ENCODE measurements at regions not wholly inside any gene's neighbourhood (a gene's known extent, or its start where the extent isn't known, plus 50 kb on each side); places are given as distances from the start of the nearest gene placed in this dataset.

- no peak for DNase-seq (ENCODE audit: low spot score)
- Histone ChIP-seq H3K36me3 (no peaks in the 10 kb centered on the region), H3K27ac (no peak overlapping the region), H3K27me3 (no peaks in the 10 kb centered on the region), H3K4me1 (no peaks in the 10 kb centered on the region), H3K9me3 (no peaks in the 10 kb centered on the region), H3K4me3 (no peak overlapping the region)
- no peak for TF ChIP-seq CTCF (IDR thresholded peaks at IDR 0.05)
Measured at GRCh38 chr5:57618767-57619381, 136.3 kb upstream of the ACTBL2 start.

GRCh38 chr5:57613741-57614140, 131.1 kb upstream of the ACTBL2 start:
- no peak for TF ChIP-seq CTCF (IDR thresholded peaks at IDR 0.05)
- no peak for DNase-seq (ENCODE audit: low spot score)
- Histone ChIP-seq H3K4me1 (no peaks in the 10 kb centered on the region), H3K4me3 (no peak overlapping the region), H3K27me3 (no peaks in the 10 kb centered on the region), H3K27ac (no peak overlapping the region), H3K9me3 (no peaks in the 10 kb centered on the region), H3K36me3 (no peaks in the 10 kb centered on the region)

- DNase-seq (ENCODE audit: low spot score) = no peak
- no peaks in the 10 kb centered on the region for H3K9me3 ChIP-seq
- H3K4me1 ChIP-seq = no peaks in the 10 kb centered on the region
- H3K4me3 ChIP-seq = no peak overlapping the region
- no peak for TF ChIP-seq CTCF (IDR thresholded peaks at IDR 0.05)
- H3K27ac ChIP-seq = no peak overlapping the region
- H3K36me3 ChIP-seq = no peaks in the 10 kb centered on the region
- H3K27me3 ChIP-seq = no peaks in the 10 kb centered on the region
Measured at GRCh38 chr5:57611177-57611576, 128.6 kb upstream of the ACTBL2 start.

- no peak overlapping the region for H3K4me3 ChIP-seq
- H3K4me1 ChIP-seq = no peaks in the 10 kb centered on the region
- H3K9me3 ChIP-seq = no peaks in the 10 kb centered on the region
- TF ChIP-seq CTCF (IDR thresholded peaks at IDR 0.05) = no peak
- H3K36me3 ChIP-seq = no peaks in the 10 kb centered on the region
- H3K27ac ChIP-seq = no peak overlapping the region
- DNase-seq (ENCODE audit: low spot score) = no peak
- H3K27me3 ChIP-seq = no peaks in the 10 kb centered on the region
Measured at GRCh38 chr5:57608542-57608941, 125.9 kb upstream of the ACTBL2 start.

- no peak for DNase-seq (ENCODE audit: low spot score)
- no peaks in the 10 kb centered on the region for H3K4me1 ChIP-seq
- H3K9me3 ChIP-seq = no peaks in the 10 kb centered on the region
- no peak overlapping the region for H3K27ac ChIP-seq
- no peaks in the 10 kb centered on the region for H3K27me3 ChIP-seq
- H3K36me3 ChIP-seq = no peaks in the 10 kb centered on the region
- no peak for TF ChIP-seq CTCF (IDR thresholded peaks at IDR 0.05)
- H3K4me3 ChIP-seq = no peak overlapping the region
Measured at GRCh38 chr5:57601996-57602395, 119.4 kb upstream of the ACTBL2 start.

- H3K27me3 ChIP-seq = no peaks in the 10 kb centered on the region
- no peak for DNase-seq (ENCODE audit: low spot score)
- H3K4me1 ChIP-seq = peaks cover 0 to 3% of the 10 kb centered on the region in 2 donors
- H3K9me3 ChIP-seq = no peaks in the 10 kb centered on the region
- no peak for TF ChIP-seq CTCF (IDR thresholded peaks at IDR 0.05)
- no peaks in the 10 kb centered on the region for H3K36me3 ChIP-seq
- no peak overlapping the region for H3K27ac ChIP-seq
- no peak overlapping the region for H3K4me3 ChIP-seq
Measured at GRCh38 chr5:57600321-57600720, 117.7 kb upstream of the ACTBL2 start.
